Body of pancreas (tissue), 4 donors: ENCODE measurements at regions not wholly inside any gene's neighbourhood (a gene's known extent, or its start where the extent isn't known, plus 50 kb on each side); places are given as distances from the start of the nearest gene placed in this dataset.

Experiments used
- POLR2A ChIP-seq, 3 donors: fragments of 450-650 bp; IDR thresholded peaks; one replicate each; pipeline ENCODE4 v1.6.1; 2016; ENCODE audit warnings: antibody characterized with exemption in 3 of 3, mild to moderate bottlenecking in 2 of 3
- TF ChIP-seq, protein P1 (sequence below), 7 experiments: fragments of 450-650 bp in 4 of 7; fragments of 200-600 bp in 3 of 7; sonication (generic) in 3 of 7; IDR thresholded peaks; one replicate each; pipeline ENCODE4 v1.5.1; 2016 to 2019; ENCODE audit warnings: antibody characterized with exemption in 7 of 7

DNA sequence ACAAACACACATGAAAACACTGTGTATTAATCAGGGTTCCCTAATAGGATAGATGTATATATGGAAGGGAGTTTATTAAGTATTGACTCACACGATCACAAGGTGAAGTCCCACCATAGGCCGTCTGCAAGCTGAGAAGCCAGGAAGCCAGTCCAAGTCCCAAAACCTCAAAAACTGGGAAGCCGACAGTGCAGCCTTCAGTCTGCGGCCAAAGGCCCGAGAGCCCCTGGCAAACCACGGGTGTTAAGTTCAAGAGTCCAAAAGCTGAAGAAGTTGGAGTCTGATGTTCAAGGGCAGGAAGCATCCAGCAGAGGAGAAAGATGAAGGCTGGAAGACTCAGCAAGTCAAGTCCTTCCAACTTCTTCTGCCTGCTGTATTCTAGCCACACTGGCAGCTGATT, 1085.0 kb upstream of the TMEM132C start:
- TF ChIP-seq, protein P1, sequence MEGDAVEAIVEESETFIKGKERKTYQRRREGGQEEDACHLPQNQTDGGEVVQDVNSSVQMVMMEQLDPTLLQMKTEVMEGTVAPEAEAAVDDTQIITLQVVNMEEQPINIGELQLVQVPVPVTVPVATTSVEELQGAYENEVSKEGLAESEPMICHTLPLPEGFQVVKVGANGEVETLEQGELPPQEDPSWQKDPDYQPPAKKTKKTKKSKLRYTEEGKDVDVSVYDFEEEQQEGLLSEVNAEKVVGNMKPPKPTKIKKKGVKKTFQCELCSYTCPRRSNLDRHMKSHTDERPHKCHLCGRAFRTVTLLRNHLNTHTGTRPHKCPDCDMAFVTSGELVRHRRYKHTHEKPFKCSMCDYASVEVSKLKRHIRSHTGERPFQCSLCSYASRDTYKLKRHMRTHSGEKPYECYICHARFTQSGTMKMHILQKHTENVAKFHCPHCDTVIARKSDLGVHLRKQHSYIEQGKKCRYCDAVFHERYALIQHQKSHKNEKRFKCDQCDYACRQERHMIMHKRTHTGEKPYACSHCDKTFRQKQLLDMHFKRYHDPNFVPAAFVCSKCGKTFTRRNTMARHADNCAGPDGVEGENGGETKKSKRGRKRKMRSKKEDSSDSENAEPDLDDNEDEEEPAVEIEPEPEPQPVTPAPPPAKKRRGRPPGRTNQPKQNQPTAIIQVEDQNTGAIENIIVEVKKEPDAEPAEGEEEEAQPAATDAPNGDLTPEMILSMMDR (IDR thresholded peaks at IDR 0.05), result no peak
- no peak for TF ChIP-seq POLR2A (IDR thresholded peaks at IDR 0.05)
